ENCODE measurements at regions not wholly inside any gene's neighbourhood (a gene's known extent, or its start where the extent isn't known, plus 50 kb on each side); places are given as distances from the start of the nearest gene placed in this dataset.

Small RNA genes lying in the stretch of these regions (small RNA-seq; reads per million reads assigned to genes)
- 0 reads per million in 2 experiments for gene AL160290.3

All from NCI-H460 (cell line).